ENCODE measurements at regions not wholly inside any gene's neighbourhood (a gene's known extent, or its start where the extent isn't known, plus 50 kb on each side); places are given as distances from the start of the nearest gene placed in this dataset.

DNA sequence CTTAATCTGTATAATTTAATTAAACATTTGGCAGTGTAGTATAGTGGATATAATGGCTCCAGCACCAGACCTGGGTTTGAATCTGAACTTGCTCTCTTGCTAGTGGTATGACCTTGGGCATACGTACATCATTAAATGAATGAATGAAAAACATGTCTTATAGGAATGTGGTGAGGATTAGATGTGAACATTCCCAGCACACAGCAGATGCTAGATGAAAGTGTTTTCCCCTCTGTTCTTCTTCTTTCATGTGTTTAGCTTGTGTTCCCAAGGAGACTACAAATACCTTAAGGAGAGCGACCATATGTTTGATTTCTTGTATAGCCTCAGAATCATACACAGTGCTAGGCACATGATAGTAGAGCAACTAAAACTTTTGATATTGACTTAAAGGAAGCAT, 56.5 kb downstream of the CT47B1 start:
- TF ChIP-seq, protein P1, sequence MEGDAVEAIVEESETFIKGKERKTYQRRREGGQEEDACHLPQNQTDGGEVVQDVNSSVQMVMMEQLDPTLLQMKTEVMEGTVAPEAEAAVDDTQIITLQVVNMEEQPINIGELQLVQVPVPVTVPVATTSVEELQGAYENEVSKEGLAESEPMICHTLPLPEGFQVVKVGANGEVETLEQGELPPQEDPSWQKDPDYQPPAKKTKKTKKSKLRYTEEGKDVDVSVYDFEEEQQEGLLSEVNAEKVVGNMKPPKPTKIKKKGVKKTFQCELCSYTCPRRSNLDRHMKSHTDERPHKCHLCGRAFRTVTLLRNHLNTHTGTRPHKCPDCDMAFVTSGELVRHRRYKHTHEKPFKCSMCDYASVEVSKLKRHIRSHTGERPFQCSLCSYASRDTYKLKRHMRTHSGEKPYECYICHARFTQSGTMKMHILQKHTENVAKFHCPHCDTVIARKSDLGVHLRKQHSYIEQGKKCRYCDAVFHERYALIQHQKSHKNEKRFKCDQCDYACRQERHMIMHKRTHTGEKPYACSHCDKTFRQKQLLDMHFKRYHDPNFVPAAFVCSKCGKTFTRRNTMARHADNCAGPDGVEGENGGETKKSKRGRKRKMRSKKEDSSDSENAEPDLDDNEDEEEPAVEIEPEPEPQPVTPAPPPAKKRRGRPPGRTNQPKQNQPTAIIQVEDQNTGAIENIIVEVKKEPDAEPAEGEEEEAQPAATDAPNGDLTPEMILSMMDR (IDR thresholded peaks at IDR 0.05; ENCODE audit: borderline replicate concordance, insufficient read depth, low read depth, low read length), result no peak
- no peak overlapping the region for H3K4me3 ChIP-seq (ENCODE audit: low read depth, low read length)

DNA sequence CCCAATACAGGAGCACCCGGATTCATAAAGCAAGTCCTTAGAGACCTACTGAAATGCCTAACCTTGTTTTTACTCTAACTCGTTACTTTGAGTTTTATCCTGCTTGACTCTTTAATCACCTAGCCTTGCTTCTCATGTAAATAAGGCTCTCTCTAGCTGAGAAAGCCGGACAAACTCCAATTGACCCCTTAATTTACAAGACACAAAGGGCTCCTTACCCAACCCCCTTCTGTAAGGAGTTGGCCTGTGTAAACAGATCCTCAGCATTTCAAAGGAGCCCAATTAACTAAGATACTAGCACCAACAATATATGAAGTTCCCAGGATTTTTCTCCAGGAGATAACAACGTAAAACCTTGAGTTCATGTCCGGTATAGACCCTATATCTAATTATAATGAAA, 61.7 kb downstream of the CT47B1 start:
- H3K4me3 ChIP-seq (ENCODE audit: low read depth, low read length), result no peak overlapping the region
- TF ChIP-seq, protein P1 (IDR thresholded peaks at IDR 0.05; ENCODE audit: borderline replicate concordance, insufficient read depth, low read depth, low read length), result no peak

- no peak overlapping the region for H3K4me3 ChIP-seq (ENCODE audit: low read depth, low read length)
- TF ChIP-seq, protein P1 (IDR thresholded peaks at IDR 0.05; ENCODE audit: borderline replicate concordance, insufficient read depth, low read depth, low read length), result no peak
Measured at GRCh38 chrX:120801426-120801825, 74.2 kb downstream of the CT47B1 start.

- no peak overlapping the region for H3K4me3 ChIP-seq (ENCODE audit: low read depth, low read length)
Measured at GRCh38 chrX:120797188-120797851, 78.3 kb downstream of the CT47B1 start.

DNA sequence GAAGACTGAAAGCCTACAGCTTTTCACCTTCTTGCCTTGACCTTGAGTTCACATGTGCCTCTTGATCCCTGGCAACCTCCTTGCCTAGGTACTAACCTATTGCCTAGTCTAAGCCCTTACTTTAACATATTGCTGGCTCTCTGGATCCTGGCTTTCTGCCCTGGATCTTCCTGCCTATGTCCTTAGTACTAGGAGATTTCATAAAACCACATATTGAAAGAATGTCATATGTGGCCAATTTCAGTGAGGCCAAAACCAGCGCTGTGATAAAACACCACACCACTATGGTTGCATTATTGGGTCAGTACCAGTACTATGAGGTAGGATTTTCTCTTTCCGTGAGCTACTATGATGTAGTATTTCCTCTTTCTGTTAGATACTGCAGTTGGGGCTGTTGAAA, 80.4 kb downstream of the CT47B1 start:
- TF ChIP-seq, protein P1 (IDR thresholded peaks at IDR 0.05; ENCODE audit: borderline replicate concordance, insufficient read depth, low read depth, low read length), result no peak
- no peak overlapping the region for H3K4me3 ChIP-seq (ENCODE audit: low read depth, low read length)

More at GRCh38 chrX:120797188-120797851, 78.3 kb downstream of the CT47B1 start:
- TF ChIP-seq, protein P1 (IDR thresholded peaks at IDR 0.05; ENCODE audit: borderline replicate concordance, insufficient read depth, low read depth, low read length), result no peak

DNA sequence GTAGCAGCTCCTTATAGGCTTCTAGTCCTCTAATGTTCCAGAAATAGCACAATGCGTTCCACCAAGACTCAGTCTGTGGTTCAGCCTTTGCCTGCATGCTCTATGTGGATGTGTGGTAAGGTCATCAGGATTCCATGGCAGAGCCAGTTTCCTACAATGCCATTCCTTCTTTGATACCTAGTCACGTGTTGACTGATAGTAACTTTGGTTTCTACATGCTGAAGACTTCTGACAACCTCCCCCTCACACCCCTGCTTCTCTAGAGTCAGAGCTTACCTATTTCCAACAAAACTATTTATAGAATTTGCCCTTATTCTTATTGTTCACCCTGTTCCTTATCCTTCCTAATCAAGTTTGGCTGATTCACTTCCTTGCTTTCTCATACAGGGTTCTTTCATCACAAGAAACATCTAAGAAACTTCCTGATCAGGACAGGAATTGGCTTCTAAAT, 81.1 kb downstream of the CT47B1 start:
- no peak overlapping the region for H3K4me3 ChIP-seq (ENCODE audit: low read depth, low read length)
- TF ChIP-seq, protein P1 (IDR thresholded peaks at IDR 0.05; ENCODE audit: borderline replicate concordance, insufficient read depth, low read depth, low read length), result no peak

DNA sequence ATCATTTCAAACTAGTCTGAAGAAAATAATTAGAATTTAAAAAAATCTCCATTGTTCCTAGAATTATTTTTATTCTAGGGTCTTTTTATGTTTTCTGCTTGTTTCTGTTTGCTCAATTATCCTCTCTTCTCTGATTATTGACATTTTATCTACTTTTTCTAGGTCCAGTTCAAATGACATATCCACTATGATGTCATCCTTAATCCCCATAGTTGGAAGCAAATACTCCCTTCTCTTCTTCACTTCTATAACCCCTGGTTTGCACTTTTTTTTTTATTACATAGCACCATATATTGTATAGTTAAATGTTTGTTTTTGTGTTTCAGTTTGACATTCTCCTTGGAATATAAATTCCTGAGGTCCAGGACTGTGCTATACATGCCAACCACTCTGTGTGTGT, 82.6 kb downstream of the CT47B1 start:
- TF ChIP-seq, protein P1 (IDR thresholded peaks at IDR 0.05; ENCODE audit: borderline replicate concordance, insufficient read depth, low read depth, low read length), result no peak
- H3K4me3 ChIP-seq (ENCODE audit: low read depth, low read length), result no peak overlapping the region

Data from GM12875 (cell line).